H1 (cell line): ENCODE measurements at regions not wholly inside any gene's neighbourhood (a gene's known extent, or its start where the extent isn't known, plus 50 kb on each side); places are given as distances from the start of the nearest gene placed in this dataset.
A peak's percentile ranks its signal among the peaks of the same experiment; 100 is the strongest.

Experiments
- CTCF ChIA-PET: fragments of 300-600 bp; sonication (Branson Sonifier 250); formaldehyde crosslinking; loops from one replicate; lab custom pipeline; 2021; ENCODE audit not compliant: partially characterized antibody; lab: Charles Lee
- POLR2A ChIA-PET: fragments of 300-600 bp; sonication (Branson Sonifier 250); formaldehyde crosslinking; loops from one replicate; lab custom pipeline; 2021; ENCODE audit warnings: inconsistent platforms; ENCODE audit not compliant: partially characterized antibody; lab: Charles Lee
- DNase-seq, 2 experiments: peaks; one replicate each; pipeline versions ENCODE4 v3.0.0 to v3.0.0-alpha.2; 2010 to 2022; ENCODE audit warnings: low spot score in 2 of 2, low read depth in 1 of 2, mixed read lengths in 1 of 2
- FAIRE-seq: peaks from 2 replicates; lab custom pipeline; 2011; peaks lifted over from hg19 to GRCh38; lab: Jason Lieb, UNC
- H2AFZ ChIP-seq: 2 replicates; pipeline ENCODE4 v1.8.1; 2012; ENCODE audit warnings: low read length, inconsistent platforms
- H2AK5ac ChIP-seq: 2 replicates; pipeline ENCODE4 v1.6.1; 2013; ENCODE audit warnings: low read depth, low read length
- H2BK120ac ChIP-seq: replicated peaks from 2 replicates; pipeline ENCODE3; 2013; ENCODE audit warnings: low read depth, low read length, inconsistent platforms
- H2BK12ac ChIP-seq: 2 replicates; pipeline ENCODE4 v1.6.1; 2013; ENCODE audit warnings: low read depth, low read length
- H2BK15ac ChIP-seq: 2 replicates; pipeline ENCODE4 v1.6.1; 2013; ENCODE audit warnings: low read length
- H2BK20ac ChIP-seq: 2 replicates; pipeline ENCODE4 v1.6.1; 2013; ENCODE audit warnings: low read length
- H2BK5ac ChIP-seq: 2 replicates; pipeline ENCODE4 v1.6.1; 2013; ENCODE audit warnings: low read depth, low read length
- H3K14ac ChIP-seq: 2 replicates; pipeline ENCODE4 v1.6.1; 2013; ENCODE audit warnings: inconsistent platforms; ENCODE audit not compliant: insufficient read length
- H3K18ac ChIP-seq: 2 replicates; pipeline ENCODE4 v1.6.1; 2013; ENCODE audit warnings: low read length; ENCODE audit errors: extremely low read depth
- H3K23ac ChIP-seq: 2 replicates; pipeline ENCODE4 v1.6.1; 2013; ENCODE audit warnings: inconsistent platforms; ENCODE audit not compliant: insufficient read length
- H3K23me2 ChIP-seq: 2 replicates; pipeline ENCODE4 v1.6.1; 2013; ENCODE audit warnings: low read depth, low read length
- H3K27ac ChIP-seq: 2 replicates; pipeline ENCODE4 v1.6.1; 2011; ENCODE audit warnings: low read depth, low read length, inconsistent platforms
- H3K27me3 ChIP-seq, 4 experiments: replicated peaks in 1 of 4; 1 replicate in 1 of 4; 2 replicates in 3 of 4; pipeline versions ENCODE4 v1.6.1 to v1.8.1; 2011 to 2013; ENCODE audit warnings: low read length in 3 of 4, mild to moderate bottlenecking in 3 of 4, inconsistent platforms in 2 of 4, mixed read lengths in 2 of 4, moderate library complexity in 1 of 4; ENCODE audit not compliant: control insufficient read depth in 3 of 4, insufficient read depth in 3 of 4; ENCODE audit errors: extremely low read depth in 1 of 4
- H3K36me3 ChIP-seq, 4 experiments: 2 replicates each; pipeline versions ENCODE4 v1.6.1 to v1.8.1; 2011 to 2013; ENCODE audit warnings: mild to moderate bottlenecking in 4 of 4, low read length in 3 of 4, moderate library complexity in 2 of 4, control low read depth in 1 of 4, inconsistent platforms in 1 of 4; ENCODE audit not compliant: insufficient read depth in 4 of 4, control insufficient read depth in 2 of 4
- H3K4ac ChIP-seq: replicated peaks from 2 replicates; pipeline ENCODE3; 2013; ENCODE audit warnings: low read length, low read depth, mixed read lengths, inconsistent platforms; ENCODE audit not compliant: insufficient read length
- H3K4me1 ChIP-seq, 4 experiments: replicated peaks in 1 of 4; 1 replicate in 1 of 4; 2 replicates in 3 of 4; pipeline versions ENCODE4 v1.6.1 to v1.8.1; 2011 to 2013; ENCODE audit warnings: low read length in 3 of 4, inconsistent platforms in 2 of 4, mixed read lengths in 1 of 4; ENCODE audit not compliant: insufficient read depth in 4 of 4, control insufficient read depth in 3 of 4
- H3K4me2 ChIP-seq, 2 experiments: 2 replicates each; pipeline versions ENCODE4 v1.6.1 to v1.8.1; 2011 to 2013; ENCODE audit warnings: low read depth in 2 of 2, low read length in 2 of 2, control low read depth in 1 of 2, inconsistent platforms in 1 of 2, mild to moderate bottlenecking in 1 of 2; ENCODE audit not compliant: insufficient read depth in 1 of 2
- H3K4me3 ChIP-seq, 4 experiments: fragments of 200-600, 300-600 bp in 1 of 4; sonication (generic), shearing (Covaris generic), sonication (Bioruptor Twin) in 1 of 4; 2 replicates each; pipeline versions ENCODE4 v1.5.1 to v1.8.1; 2011 to 2016; ENCODE audit warnings: low read length in 4 of 4, low read depth in 3 of 4, control low read depth in 2 of 4, inconsistent platforms in 2 of 4, mild to moderate bottlenecking in 2 of 4, mixed read lengths in 1 of 4, moderate library complexity in 1 of 4; ENCODE audit not compliant: insufficient read depth in 2 of 4; ENCODE audit errors: extremely low read depth in 1 of 4
- H3K56ac ChIP-seq: replicated peaks from 2 replicates; pipeline ENCODE3; 2013; ENCODE audit warnings: low read depth, mild to moderate bottlenecking, mixed read lengths, low read length, inconsistent platforms; ENCODE audit not compliant: insufficient read length
- H3K79me1 ChIP-seq: 2 replicates; pipeline ENCODE4 v1.6.1; 2013; ENCODE audit warnings: low read depth, low read length, control low read depth
- H3K79me2 ChIP-seq, 2 experiments: 2 replicates each; pipeline versions ENCODE4 v1.6.1 to v1.8.1; 2012 to 2013; ENCODE audit warnings: low read length in 2 of 2, mild to moderate bottlenecking in 2 of 2, inconsistent platforms in 1 of 2; ENCODE audit not compliant: insufficient read depth in 2 of 2, control insufficient read depth in 1 of 2
- H3K9ac ChIP-seq, 4 experiments: replicated peaks in 1 of 4; 1 replicate in 1 of 4; 2 replicates in 3 of 4; pipeline versions ENCODE4 v1.6.1 to v1.8.1; 2011 to 2013; ENCODE audit warnings: low read depth in 3 of 4, low read length in 3 of 4, control low read depth in 2 of 4, mild to moderate bottlenecking in 2 of 4, moderate library complexity in 2 of 4, inconsistent platforms in 1 of 4; ENCODE audit errors: extremely low read depth in 1 of 4
- H3K9me3 ChIP-seq, 2 experiments: 2 replicates each; pipeline versions ENCODE4 v1.6.1 to v1.8.1; 2012 to 2013; ENCODE audit warnings: mild to moderate bottlenecking in 2 of 2, moderate library complexity in 2 of 2, control low read depth in 1 of 2, inconsistent platforms in 1 of 2, low read depth in 1 of 2, low read length in 1 of 2, mixed read lengths in 1 of 2; ENCODE audit not compliant: insufficient read depth in 2 of 2
- H4K20me1 ChIP-seq, 2 experiments: replicated peaks in 1 of 2; 2 replicates each; pipeline versions ENCODE3 to v1.8.1; 2011 to 2013; ENCODE audit warnings: inconsistent platforms in 2 of 2, low read length in 2 of 2, mild to moderate bottlenecking in 1 of 2; ENCODE audit not compliant: insufficient read depth in 2 of 2, control insufficient read depth in 1 of 2
- H4K5ac ChIP-seq: 2 replicates; pipeline ENCODE4 v1.6.1; 2013; ENCODE audit warnings: low read length, low read depth, mixed read lengths, inconsistent platforms; ENCODE audit not compliant: insufficient read length
- H4K8ac ChIP-seq: 2 replicates; pipeline ENCODE4 v1.8.0; 2013; ENCODE audit warnings: mild to moderate bottlenecking, moderate library complexity, low read length, inconsistent platforms; ENCODE audit not compliant: insufficient read depth; ENCODE audit errors: extremely low read depth
- H4K91ac ChIP-seq: replicated peaks from 2 replicates; pipeline ENCODE3; 2013; ENCODE audit warnings: low read length, mixed read lengths, inconsistent platforms; ENCODE audit not compliant: insufficient read length
- WGBS, 2 experiments: shearing (Covaris generic) in 1 of 2; methylation state at CpG; one replicate each; pipeline versions ENCODE4 v1.1.6 to v1.1.7; 2013 to 2015; ENCODE audit warnings: low lambda C conversion rate in 2 of 2, mixed read lengths in 2 of 2, inconsistent platforms in 1 of 2, low coverage in 1 of 2, missing lambda C conversion rate in 1 of 2; ENCODE audit not compliant: insufficient replicate concordance in 2 of 2, insufficient coverage in 1 of 2, insufficient read length in 1 of 2; ENCODE audit errors: extremely low coverage in 1 of 2, missing lambda C conversion rate in 1 of 2; 5-methylcytosine and 5-hydroxymethylcytosine counted together

DNA sequence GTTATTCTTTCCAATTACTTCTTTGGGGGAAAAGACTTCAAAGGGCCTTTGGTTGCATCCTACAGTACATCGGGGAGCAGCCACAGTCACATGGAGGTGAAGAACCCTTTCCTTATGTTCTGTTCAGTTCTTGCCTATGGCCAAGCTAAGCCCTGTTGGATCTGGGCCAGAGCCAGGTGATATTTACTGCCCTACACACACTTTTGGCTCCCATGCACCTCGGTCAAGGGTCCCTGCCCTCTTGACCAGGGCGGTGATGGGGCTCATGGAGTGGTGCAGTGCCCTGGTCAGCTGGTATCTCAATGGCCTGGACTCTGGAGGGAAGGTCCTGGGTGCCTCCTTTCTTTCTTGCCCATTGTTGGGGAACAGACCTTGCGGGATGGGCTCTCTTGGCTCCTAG, 98.7 kb downstream of the VAPA start:
- Histone ChIP-seq H3K18ac (no peak overlapping the region), H3K23ac (no peak overlapping the region), H3K27me3 (no peaks in the 10 kb centered on the region), H3K9me3 (no peaks in the 10 kb centered on the region), H2BK5ac (no peak overlapping the region), H2BK120ac (no peak overlapping the region), H4K8ac (no peak overlapping the region; the same call in 1 of the 2 replicates), H3K14ac (no peak overlapping the region), H3K23me2 (peaks cover 7% of the 10 kb centered on the region; the same call in 1 of the 2 replicates), H3K36me3 (no peaks in the 10 kb centered on the region), H3K4me2 (no peak overlapping the region), H4K20me1 (peaks cover 0 to 2% of the 10 kb centered on the region in 2 experiments), H3K79me1 (no peaks in the 10 kb centered on the region), H4K91ac (peak overlapping the region; percentile 41), H3K4me3 (no peak overlapping the region), H2BK15ac (no peak overlapping the region), H3K9ac (no peak overlapping the region), H3K56ac (no peak overlapping the region), H3K79me2 (no peaks in the 10 kb centered on the region), H3K4ac (no peak overlapping the region), H2AFZ (no peak overlapping the region), H2AK5ac (no peak overlapping the region), H2BK20ac (no peak overlapping the region), H4K5ac (no peak overlapping the region), H2BK12ac (no peak overlapping the region), H3K27ac (no peak overlapping the region), H3K4me1 (no peaks in the 10 kb centered on the region; a peak in 1 of 7 replicates)
- DNase-seq (no peak), FAIRE-seq (no peak)
- ChIA-PET POLR2A (no interaction called here), CTCF (interaction anchor here (0.8 to 1.0 kb wide), 2 partner anchors 20 to 220 kb away, joined by 3 read pairs; no protein-coding TSS in a partner anchor)
- WGBS, 2 experiments = 84% methylated on average over 4 of the region's 4 CpGs; no CpG with 5 or more reads in 1 of the 2 experiments
